Neural cell (in vitro differentiated cells): ENCODE measurements at regions not wholly inside any gene's neighbourhood (a gene's known extent, or its start where the extent isn't known, plus 50 kb on each side); places are given as distances from the start of the nearest gene placed in this dataset.

ENCODE experiments used
- CTCF ChIP-seq: fragments of 450-650 bp; IDR thresholded peaks from 2 replicates; pipeline ENCODE4 v1.5.1; 2014; ENCODE audit warnings: antibody characterized with exemption, mild to moderate bottlenecking, moderate library complexity; ENCODE audit not compliant: poor library complexity, severe bottlenecking
- EP300 ChIP-seq: fragments of 450-650 bp; conservative IDR thresholded peaks from 2 replicates; pipeline ENCODE4 v1.6.1; 2014; ENCODE audit warnings: antibody characterized with exemption, mild to moderate bottlenecking, moderate library complexity; ENCODE audit not compliant: poor library complexity, severe bottlenecking
- POLR2AphosphoS5 ChIP-seq: IDR thresholded peaks from 2 replicates; pipeline ENCODE4 v1.6.1; 2012
- SMC3 ChIP-seq: fragments of 450-650 bp; conservative IDR thresholded peaks from 2 replicates; pipeline ENCODE4 v1.6.1; 2014; ENCODE audit warnings: antibody characterized with exemption, mild to moderate bottlenecking, moderate library complexity; ENCODE audit not compliant: poor library complexity

GRCh38 chr16:51067352-51067751 is 83.7 kb downstream of the SALL1 start:
- TF ChIP-seq SMC3 = no peak
- no peak for TF ChIP-seq POLR2AphosphoS5
- no peak for TF ChIP-seq EP300
- TF ChIP-seq CTCF = no peak
